K562 (cell line): ENCODE measurements at regions not wholly inside any gene's neighbourhood (a gene's known extent, or its start where the extent isn't known, plus 50 kb on each side); places are given as distances from the start of the nearest gene placed in this dataset.

Experiments used
- ATAC-seq: fragments of 200-7000 bp; cut with Tn5 transposase; 3 replicates; pipeline ENCODE4 v1.9.1; 2020; ENCODE audit warnings: moderate library complexity
- BruUV-seq: library from RNA; stranded (reverse); fragments of 400-500 nt; replicated peaks from 2 replicates; lab custom pipeline; 2021; lab: Mats Ljungman, UMichigan
- CTCF ChIA-PET: fragments of 300-600 bp; formaldehyde crosslinking; extraction: SDS; loops from one replicate; lab custom pipeline; 2021; ENCODE audit warnings: low intra/inter-chr PET ratio; lab: Yijun Ruan, JAX
- POLR2A ChIA-PET: fragments of 300-600, 350-650 bp; sonication (Branson Sonifier 250); formaldehyde crosslinking; extraction: SDS; loops from one replicate; lab custom pipeline; 2021; ENCODE audit warnings: antibody characterized with exemption, inconsistent platforms; lab: Yijun Ruan, JAX
- DNase-seq, 4 experiments: peaks; one replicate each; pipeline versions ENCODE4 v3.0.0 to v3.0.0-alpha.2; 2011 to 2018; ENCODE audit warnings: low spot score in 3 of 4, mixed read lengths in 3 of 4; ENCODE audit errors: extremely low read depth in 1 of 4
- FAIRE-seq: peaks from 2 replicates; lab custom pipeline; 2011; peaks lifted over from hg19 to GRCh38; lab: Jason Lieb, UNC
- H2AFZ ChIP-seq: 2 replicates; pipeline ENCODE4 v1.6.0; 2011; ENCODE audit warnings: low read depth, low read length, control low read depth, inconsistent platforms
- H3K27ac ChIP-seq: fragments of 200-600 bp; 3 replicates; pipeline ENCODE4 v1.8.0; 2011; ENCODE audit warnings: low read depth, mild to moderate bottlenecking, control low read depth, inconsistent platforms, low read length, moderate library complexity, mixed read lengths; ENCODE audit errors: extremely low read depth
- H3K27me3 ChIP-seq, 2 experiments: fragments of 300-600 bp in 1 of 2; 2 replicates in 1 of 2; 3 replicates in 1 of 2; pipeline versions ENCODE4 v1.6.0 to v1.8.0; 2011; ENCODE audit warnings: inconsistent platforms in 2 of 2, low read length in 2 of 2, mild to moderate bottlenecking in 1 of 2, mixed read lengths in 1 of 2, moderate library complexity in 1 of 2; ENCODE audit not compliant: control insufficient read depth in 2 of 2, insufficient read depth in 2 of 2
- H3K36me3 ChIP-seq: fragments of 300-600 bp; 3 replicates; pipeline ENCODE4 v1.8.0; 2011; ENCODE audit warnings: mild to moderate bottlenecking, low read length, inconsistent platforms; ENCODE audit not compliant: control insufficient read depth, insufficient read depth
- H3K4me1 ChIP-seq, 2 experiments: fragments of 200-600 bp in 1 of 2; replicated peaks in 1 of 2; 2 replicates in 1 of 2; 3 replicates in 1 of 2; pipeline versions ENCODE4 v1.5.1 to v1.8.0; 2011; ENCODE audit warnings: inconsistent platforms in 2 of 2, low read length in 2 of 2, mild to moderate bottlenecking in 1 of 2, mixed read lengths in 1 of 2, moderate library complexity in 1 of 2; ENCODE audit not compliant: control insufficient read depth in 2 of 2, insufficient read depth in 2 of 2
- H3K4me2 ChIP-seq: 2 replicates; pipeline ENCODE4 v1.6.1; 2011; ENCODE audit warnings: low read length, control low read depth, inconsistent platforms, mixed read lengths; ENCODE audit not compliant: insufficient read depth
- H3K4me3 ChIP-seq: fragments of 200-600 bp; sonication (generic), shearing (Covaris generic); 2 replicates; pipeline ENCODE4 v1.5.1; 2016; ENCODE audit warnings: control low read depth, inconsistent platforms
- H3K79me2 ChIP-seq: fragments of 200-600 bp; 3 replicates; pipeline ENCODE4 v1.8.0; 2011; ENCODE audit warnings: low read length, inconsistent platforms; ENCODE audit not compliant: control insufficient read depth, insufficient read depth
- H3K9ac ChIP-seq, 2 experiments: 2 replicates each; pipeline versions ENCODE4 v1.6.0 to v1.6.1; 2011; ENCODE audit warnings: low read depth in 2 of 2, low read length in 2 of 2, control low read depth in 1 of 2, inconsistent platforms in 1 of 2, mild to moderate bottlenecking in 1 of 2, mixed read lengths in 1 of 2; ENCODE audit not compliant: insufficient read depth in 1 of 2
- H3K9me1 ChIP-seq: one replicate; pipeline ENCODE4 v1.6.0; 2011; ENCODE audit warnings: inconsistent platforms, mild to moderate bottlenecking, low read length, moderate library complexity; ENCODE audit not compliant: control insufficient read depth, insufficient read depth
- H3K9me3 ChIP-seq: replicated peaks from 2 replicates; pipeline ENCODE4 v1.5.1; 2011; ENCODE audit warnings: low read depth, low read length, inconsistent platforms; ENCODE audit not compliant: control insufficient read depth, insufficient read depth
- H4K20me1 ChIP-seq: replicated peaks from 2 replicates; pipeline ENCODE4 v1.6.1; 2011; ENCODE audit warnings: low read length, inconsistent platforms, mixed read lengths; ENCODE audit not compliant: control insufficient read depth, insufficient read depth
- MTA2 ChIP-seq: fragments of 450-650 bp; IDR thresholded peaks from 2 replicates; pipeline ENCODE4 v1.6.1; 2016; ENCODE audit warnings: low read depth
- NBN ChIP-seq: fragments of 450-650 bp; IDR thresholded peaks from 2 replicates; pipeline ENCODE4 v1.6.1; 2016; ENCODE audit warnings: low read depth, mild to moderate bottlenecking
- NFRKB ChIP-seq: fragments of 450-650 bp; IDR thresholded peaks from 2 replicates; pipeline ENCODE4 v1.6.1; 2016; ENCODE audit warnings: low read depth
- PHF20 ChIP-seq: fragments of 450-650 bp; IDR thresholded peaks from 2 replicates; pipeline ENCODE4 v1.6.1; 2018; ENCODE audit not compliant: partially characterized antibody
- POLR3A ChIP-seq: IDR thresholded peaks from 2 replicates; pipeline ENCODE4 v1.6.1; 2011; ENCODE audit warnings: borderline replicate concordance, mild to moderate bottlenecking, moderate library complexity; ENCODE audit not compliant: insufficient read length, insufficient read depth; ENCODE audit errors: extremely low read depth
- PTTG1 ChIP-seq: fragments of 450-650 bp; IDR thresholded peaks from 2 replicates; pipeline ENCODE4 v1.6.1; 2016; ENCODE audit warnings: low read depth, mild to moderate bottlenecking, missing genetic modification characterization, missing compliant biosample characterization
- SMARCB1 ChIP-seq: IDR thresholded peaks from 2 replicates; pipeline ENCODE4 v1.6.1; 2011; ENCODE audit warnings: improper control_type of control experiment, low read depth; ENCODE audit not compliant: insufficient read length
- SUPT5H ChIP-seq: fragments of 450-650 bp; IDR thresholded peaks from 2 replicates; pipeline ENCODE4 v1.6.1; 2016
- TAF15 ChIP-seq: fragments of 200-400 bp; formaldehyde crosslinking; IDR thresholded peaks from 2 replicates; pipeline ENCODE4 v1.6.1; 2017; ENCODE audit warnings: mild to moderate bottlenecking, low read depth, low read length, moderate library complexity
- THRAP3 ChIP-seq: fragments of 450-650 bp; IDR thresholded peaks from 2 replicates; pipeline ENCODE4 v1.6.1; 2016; ENCODE audit warnings: mild to moderate bottlenecking, inconsistent platforms, borderline replicate concordance
- ZC3H4 ChIP-seq: sonication (generic); formaldehyde crosslinking; IDR thresholded peaks from 2 replicates; pipeline ENCODE4 v1.9.0; 2021; ENCODE audit warnings: missing genetic modification reagents, borderline replicate concordance
- ZNF133 ChIP-seq: fragments of 250-450 bp; sonication (Bioruptor Pico); IDR thresholded peaks from 2 replicates; pipeline ENCODE4 v1.4.0; 2020; ENCODE audit warnings: mild to moderate bottlenecking
- ZNF384 ChIP-seq: IDR thresholded peaks from 2 replicates; pipeline ENCODE4 v1.6.1; 2012; ENCODE audit warnings: low read depth, low read length, improper control_type of control experiment
- WGBS: fragments of 100-300 bp; shearing (Covaris generic); methylation state at CpG from one replicate; pipeline ENCODE4 v1.1.6; 2016; ENCODE audit warnings: low coverage, mixed read lengths; ENCODE audit not compliant: insufficient coverage; ENCODE audit errors: missing lambda C conversion rate; 5-methylcytosine and 5-hydroxymethylcytosine counted together
- in situ Hi-C: fragments of 300-500 bp; cut with MboI; formaldehyde crosslinking; loops from 4 replicates; pipeline ENCODE4 v1.15.0; 2018; ENCODE audit warnings: inconsistent platforms, mixed read lengths
- intact Hi-C: fragments of 100-400 bp; cut with micrococcal nuclease; formaldehyde crosslinking; loops from 2 replicates; pipeline ENCODE4 v1.14.2; 2022
- TF ChIP-seq, protein P1 (sequence below): fragments of 250-450 bp; sonication (Bioruptor Pico); IDR thresholded peaks from 2 replicates; pipeline ENCODE4 v1.8.0; 2021; ENCODE audit warnings: moderate library complexity, mild to moderate bottlenecking, inconsistent platforms
- TF ChIP-seq, protein P2 (sequence below): sonication (generic); formaldehyde crosslinking; IDR thresholded peaks from 2 replicates; pipeline ENCODE4 v1.8.1; 2022; ENCODE audit warnings: missing genetic modification reagents

DNA sequence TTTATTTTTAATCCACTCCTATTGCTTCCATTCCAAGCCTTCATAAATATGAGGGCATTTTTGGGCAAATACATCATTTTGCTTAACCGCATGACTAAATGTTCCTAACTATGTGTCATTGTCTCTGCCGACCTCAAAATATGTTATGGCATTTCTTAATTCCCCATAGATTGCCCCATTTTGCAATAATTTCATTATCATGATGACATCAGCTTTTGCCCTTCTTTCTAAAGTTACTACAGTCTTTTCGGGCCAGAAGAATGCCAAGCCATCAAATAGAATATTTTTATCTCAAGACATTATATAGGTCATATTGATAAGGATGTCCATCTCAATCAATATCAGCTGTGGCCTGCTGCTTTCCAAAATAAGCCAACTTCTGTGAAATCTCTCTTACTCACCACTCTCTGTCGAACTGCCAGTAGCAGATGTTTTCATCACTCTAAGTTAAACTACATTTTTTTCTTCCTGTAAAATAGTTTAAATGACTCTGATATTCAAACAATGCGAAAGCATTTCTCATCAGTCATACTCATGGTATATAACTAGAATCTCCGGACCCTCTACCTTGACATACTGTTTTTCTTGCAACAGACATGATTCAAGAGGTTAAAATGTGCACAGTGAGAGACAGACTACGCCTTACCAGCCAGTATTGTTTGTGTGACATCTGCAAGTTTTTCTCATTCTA is 1254.6 kb upstream of the CELF2 start:
- intact Hi-C loops = no loop called here
- Histone ChIP-seq H3K4me2 (no peak overlapping the region), H3K4me3 (no peak overlapping the region), H3K36me3 (no peaks in the 10 kb centered on the region), H3K27me3 (no peaks in the 10 kb centered on the region), H3K79me2 (no peaks in the 10 kb centered on the region), H3K9me3 (no peaks in the 10 kb centered on the region), H4K20me1 (no peaks in the 10 kb centered on the region), H3K27ac (no peak overlapping the region), H3K9me1 (no peaks in the 10 kb centered on the region), H3K4me1 (no peaks in the 10 kb centered on the region), H2AFZ (no peak overlapping the region), H3K9ac (no peak overlapping the region)
- no peak for FAIRE-seq
- POLR2A ChIA-PET = no interaction called here
- DNase-seq = no peak
- no peak for ATAC-seq
- TF ChIP-seq THRAP3 (no peak), TAF15 (no peak), ZNF133 (CRISPR knock-in tag) (no peak), NFRKB (no peak), PTTG1 (tag) (no peak)
- in situ Hi-C loops = no loop called here
- WGBS = 38% methylated on average over 7 of the region's 7 CpGs
- CTCF ChIA-PET = no interaction called here
- no TSS peak for BruUV-seq

DNA sequence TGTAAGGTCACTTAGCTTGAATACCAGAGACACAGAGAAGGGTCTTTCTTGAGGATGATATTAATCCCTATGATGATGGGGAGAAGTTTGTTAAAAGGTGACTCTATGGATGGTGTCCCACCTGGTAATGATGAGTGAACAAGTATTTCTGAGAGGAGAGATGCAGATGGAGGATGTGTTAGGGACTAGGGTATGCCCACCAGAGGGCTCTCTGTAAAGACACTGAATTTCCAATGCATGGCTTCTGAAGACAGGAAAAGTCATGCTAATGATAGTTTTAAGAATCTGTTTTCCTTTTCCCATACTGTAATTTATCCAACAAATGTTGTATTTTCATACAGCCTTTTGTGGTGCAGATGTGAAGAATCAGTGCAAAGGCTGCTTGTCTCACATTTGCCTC is 1250.9 kb upstream of the CELF2 start:
- H3K4me3 ChIP-seq = no peak overlapping the region
- H3K36me3 ChIP-seq = no peaks in the 10 kb centered on the region
- BruUV-seq = no TSS peak
- intact Hi-C loops = no loop called here
- no peaks in the 10 kb centered on the region for H3K9me1 ChIP-seq
- H3K27ac ChIP-seq = no peak overlapping the region
- no peak for ATAC-seq
- POLR2A ChIA-PET = no interaction called here
- FAIRE-seq = no peak
- H2AFZ ChIP-seq = no peak overlapping the region
- no peaks in the 10 kb centered on the region for H4K20me1 ChIP-seq
- H3K79me2 ChIP-seq = no peaks in the 10 kb centered on the region
- in situ Hi-C loops = no loop called here
- H3K9ac ChIP-seq = no peak overlapping the region
- DNase-seq = no peak
- CTCF ChIA-PET = no interaction called here
- H3K4me1 ChIP-seq = no peaks in the 10 kb centered on the region
- no peaks in the 10 kb centered on the region for H3K27me3 ChIP-seq
- H3K4me2 ChIP-seq = no peak overlapping the region
- no peaks in the 10 kb centered on the region for H3K9me3 ChIP-seq
- TF ChIP-seq ZC3H4 (no peak), ZNF384 (no peak), SMARCB1 (no peak), PHF20 (no peak), SUPT5H (no peak), POLR3A (no peak), NBN (no peak), MTA2 (no peak)
- TF ChIP-seq, protein P1, sequence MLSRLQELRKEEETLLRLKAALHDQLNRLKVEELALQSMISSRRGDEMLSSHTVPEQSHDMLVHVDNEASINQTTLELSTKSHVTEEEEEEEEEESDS = no peak
- TF ChIP-seq, protein P2, sequence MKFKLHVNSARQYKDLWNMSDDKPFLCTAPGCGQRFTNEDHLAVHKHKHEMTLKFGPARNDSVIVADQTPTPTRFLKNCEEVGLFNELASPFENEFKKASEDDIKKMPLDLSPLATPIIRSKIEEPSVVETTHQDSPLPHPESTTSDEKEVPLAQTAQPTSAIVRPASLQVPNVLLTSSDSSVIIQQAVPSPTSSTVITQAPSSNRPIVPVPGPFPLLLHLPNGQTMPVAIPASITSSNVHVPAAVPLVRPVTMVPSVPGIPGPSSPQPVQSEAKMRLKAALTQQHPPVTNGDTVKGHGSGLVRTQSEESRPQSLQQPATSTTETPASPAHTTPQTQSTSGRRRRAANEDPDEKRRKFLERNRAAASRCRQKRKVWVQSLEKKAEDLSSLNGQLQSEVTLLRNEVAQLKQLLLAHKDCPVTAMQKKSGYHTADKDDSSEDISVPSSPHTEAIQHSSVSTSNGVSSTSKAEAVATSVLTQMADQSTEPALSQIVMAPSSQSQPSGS (CRISPR knock-in tag) = no peak
